HCEC 1CT (cell line): ENCODE measurements at regions not wholly inside any gene's neighbourhood (a gene's known extent, or its start where the extent isn't known, plus 50 kb on each side); places are given as distances from the start of the nearest gene placed in this dataset.
"Not testable (repeated sequence)": the region's sequence is repeated elsewhere in the genome, so short reads cannot be mapped to it uniquely, and the experiment has no call there.

ENCODE experiments used
- DNase-seq: peaks from one replicate; pipeline ENCODE4 v3.0.0-alpha.2; 2017

- no peak for DNase-seq
These were observed 193.7 kb downstream of the C16orf95 start for GRCh38 chr16:87123356-87124001.

DNA sequence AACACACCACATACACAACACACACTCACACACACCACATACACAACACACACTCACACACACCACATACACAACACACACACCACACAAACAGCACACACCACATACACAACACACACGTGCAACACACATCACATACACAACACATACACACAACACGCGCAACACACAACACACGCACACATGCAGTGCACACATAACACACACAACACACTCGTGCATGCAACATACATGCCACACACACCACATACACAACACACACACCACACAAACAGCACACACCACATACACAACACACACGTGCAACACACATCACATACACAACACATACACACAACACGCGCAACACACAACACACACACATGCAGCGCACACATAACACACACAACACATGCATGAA, 192.8 kb downstream of the C16orf95 start:
- not testable (repeated sequence) for DNase-seq

DNA sequence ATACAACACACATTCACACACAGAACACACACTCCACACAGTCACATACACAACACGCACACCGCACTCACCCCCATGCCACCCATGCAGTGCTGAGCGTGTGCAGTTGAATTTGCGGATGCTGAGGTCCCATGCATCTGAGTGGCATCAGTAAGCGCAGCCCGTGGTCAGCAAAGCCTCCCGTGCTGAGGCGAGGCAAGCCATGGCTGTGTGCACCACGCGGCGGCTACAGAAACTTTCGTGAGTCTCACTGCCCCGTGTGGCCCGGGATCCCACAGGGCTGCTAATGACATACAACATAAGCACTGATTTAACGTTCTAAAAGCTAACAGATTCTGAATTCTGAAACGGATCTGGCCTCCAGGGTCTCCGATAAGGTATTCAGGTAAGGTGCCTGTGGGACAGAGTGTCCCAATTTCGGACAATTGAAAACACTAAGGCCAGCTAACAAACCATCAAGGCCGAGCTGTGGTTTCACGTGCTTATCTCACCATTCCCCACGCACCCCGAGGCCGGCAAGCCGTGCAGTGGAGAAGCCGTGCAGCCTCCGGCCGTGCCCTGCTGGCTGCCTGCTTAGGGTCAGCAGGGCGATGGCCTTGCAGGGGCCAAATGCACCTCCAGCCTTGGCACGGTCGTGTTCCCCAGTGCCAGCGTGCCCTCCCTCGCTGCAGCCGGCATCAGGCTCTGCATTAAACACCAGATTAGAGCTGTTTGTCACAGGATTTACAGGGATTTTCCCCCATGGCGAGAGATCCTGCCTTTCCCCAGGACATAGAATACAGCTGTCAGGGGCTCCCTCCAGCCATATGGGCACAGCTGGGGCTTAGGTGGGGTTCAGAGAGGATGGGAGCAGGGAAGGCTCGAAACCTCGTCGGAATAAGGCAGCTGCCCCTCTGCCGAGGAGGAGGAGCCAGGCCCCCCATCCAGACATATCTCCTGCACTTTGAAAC, 191.7 kb downstream of the C16orf95 start:
- DNase-seq: no peak

- no peak for DNase-seq
These were observed 190.7 kb downstream of the C16orf95 start for GRCh38 chr16:87126403-87127025.

DNA sequence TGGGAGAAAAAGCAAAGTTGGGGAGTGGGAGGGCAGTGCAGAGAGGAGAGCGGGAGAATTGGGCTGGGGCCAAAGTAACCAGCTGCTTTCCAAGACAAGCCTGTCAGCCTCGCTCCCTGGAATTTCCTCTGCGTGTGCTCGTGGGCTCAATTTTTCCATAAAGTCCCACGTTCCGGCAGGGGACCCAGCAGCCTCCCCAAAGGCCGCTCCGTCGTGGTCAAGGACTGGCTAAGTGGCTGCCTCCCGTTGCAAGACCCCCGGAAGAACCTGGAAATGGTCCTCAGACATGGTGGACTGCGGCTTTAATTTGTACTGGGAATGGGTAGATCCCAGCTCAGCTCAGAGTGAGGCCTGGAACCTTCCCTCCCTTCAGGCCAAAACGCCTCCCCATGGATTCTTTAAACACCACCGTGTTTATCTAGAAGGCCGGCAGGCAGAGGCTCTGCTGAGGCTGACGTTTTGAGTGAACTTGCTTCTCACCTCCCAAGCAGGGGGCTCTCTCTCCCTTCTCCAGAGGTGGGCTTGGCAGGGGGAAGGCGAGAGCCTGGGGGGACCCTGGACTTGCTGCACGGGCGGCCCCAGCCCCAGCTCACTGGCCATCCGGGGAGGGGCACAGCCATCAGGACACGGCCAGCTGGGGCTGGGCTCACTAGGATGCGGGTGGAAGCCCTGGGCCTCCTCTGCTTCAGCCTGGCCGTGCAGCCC, 190.0 kb downstream of the C16orf95 start:
- DNase-seq: no peak

DNA sequence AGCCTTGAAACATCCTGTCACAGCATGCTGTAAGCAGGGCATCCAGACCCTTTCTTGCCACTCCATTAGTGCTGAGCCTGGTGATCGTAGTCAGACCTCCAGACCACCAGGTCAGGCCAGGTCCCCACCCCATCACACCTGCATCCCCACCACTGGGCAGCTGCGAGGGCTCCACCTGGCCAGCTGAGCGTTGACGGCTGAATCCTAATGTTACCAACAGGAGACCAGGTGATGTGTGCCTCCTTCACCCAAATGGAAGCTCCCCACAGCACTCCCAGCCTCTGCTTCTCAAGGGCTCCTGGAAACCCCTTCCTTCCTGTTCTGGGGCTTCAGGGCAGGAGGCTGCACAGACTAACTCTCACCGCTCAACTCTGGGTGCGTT, 189.4 kb downstream of the C16orf95 start:
- DNase-seq: no peak

DNA sequence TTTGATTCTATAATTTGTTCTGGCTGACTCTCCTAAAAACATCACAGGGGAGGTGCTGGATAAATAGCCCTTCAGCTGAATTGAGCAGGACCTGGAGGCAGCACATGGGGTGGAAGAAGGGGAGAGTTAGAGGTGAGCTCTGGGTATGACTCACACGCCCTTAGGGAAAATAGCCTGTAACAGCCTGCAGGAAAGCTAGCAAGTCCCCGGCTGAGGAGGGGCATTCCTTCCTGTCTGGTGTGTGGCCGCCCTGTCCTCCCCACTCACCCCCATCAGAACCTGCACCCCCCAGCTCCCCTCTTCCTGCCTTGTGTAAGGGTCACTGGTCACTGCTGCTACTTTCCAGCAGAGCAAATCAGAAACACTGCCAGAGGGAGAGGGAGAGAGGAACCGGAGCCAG, 187.4 kb downstream of the C16orf95 start:
- DNase-seq: no peak

- no peak for DNase-seq
These were observed 185.9 kb downstream of the C16orf95 start for GRCh38 chr16:87131061-87131995.

DNA sequence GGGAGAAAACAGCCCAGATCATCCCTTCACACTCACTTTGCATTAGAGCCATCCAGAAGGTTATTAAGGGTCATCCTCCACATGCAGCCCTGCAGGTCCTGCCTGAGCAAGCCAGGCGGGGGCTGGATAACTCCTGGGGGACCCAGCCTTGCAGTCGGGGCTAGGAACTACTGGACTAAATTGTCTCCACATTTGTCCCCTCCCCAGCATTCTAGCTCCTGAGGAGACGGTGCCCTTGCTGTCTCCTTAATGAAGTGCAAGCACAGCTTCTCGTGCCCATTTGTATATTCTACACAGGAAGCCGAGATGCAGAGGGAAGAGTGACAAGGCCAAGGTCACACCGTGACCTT, 185.2 kb downstream of the C16orf95 start:
- no peak for DNase-seq

- DNase-seq: no peak
These were observed 184.7 kb downstream of the C16orf95 start for GRCh38 chr16:87132361-87133014.

DNA sequence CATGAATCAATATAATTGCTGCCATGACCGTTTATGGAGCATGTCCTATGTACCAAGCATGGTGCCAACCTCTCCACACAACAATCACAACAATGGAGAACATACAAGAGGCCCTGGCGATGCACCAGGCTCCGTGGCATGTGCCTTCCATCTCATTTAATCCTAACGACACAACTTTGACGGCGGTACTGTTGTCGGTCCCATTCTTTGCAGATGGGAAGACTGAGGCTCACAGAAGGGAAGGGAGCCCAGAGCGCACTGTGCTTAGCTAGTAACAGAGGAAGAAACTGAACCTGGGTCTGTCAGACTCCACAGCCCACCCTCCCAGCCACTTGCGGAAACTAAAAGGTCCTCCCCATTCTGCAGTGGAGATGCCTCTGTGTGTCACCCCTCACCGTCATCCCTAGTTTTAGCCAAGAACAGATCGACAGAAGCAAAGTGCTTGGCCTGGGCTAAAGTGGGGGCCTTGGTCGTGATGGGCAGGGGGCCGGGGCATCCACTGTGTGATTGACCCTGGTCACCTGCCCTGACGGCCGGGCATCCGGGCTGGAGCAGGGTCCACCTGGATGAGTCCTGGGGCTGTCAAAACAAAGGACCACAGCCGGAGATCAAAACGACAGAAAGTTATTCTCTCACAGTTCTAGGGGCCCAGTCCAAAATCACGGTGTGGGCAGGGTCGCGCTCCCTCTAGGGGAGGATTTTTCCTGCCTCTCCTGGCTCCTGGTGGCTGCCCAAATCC, 183.9 kb downstream of the C16orf95 start:
- DNase-seq: no peak

- DNase-seq: no peak
These were observed 183.1 kb downstream of the C16orf95 start for GRCh38 chr16:87133966-87134627.

DNA sequence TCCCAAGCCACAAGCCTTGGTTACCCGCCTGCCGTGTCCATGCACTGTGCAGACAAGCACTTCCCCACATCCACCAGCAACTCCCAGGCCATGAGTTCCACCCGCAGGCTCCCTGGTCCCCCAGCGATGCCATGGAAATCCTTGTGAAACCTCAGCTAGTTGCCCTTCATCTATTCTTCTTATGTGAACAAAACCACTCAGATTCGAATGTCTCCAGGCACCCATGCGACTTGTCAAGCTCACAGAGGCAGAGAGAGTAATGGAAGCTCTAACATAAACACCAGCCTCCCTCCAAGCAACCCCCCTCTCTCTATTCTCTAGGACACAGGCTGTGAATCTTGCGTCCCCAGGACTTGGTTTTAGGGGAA, 182.6 kb downstream of the C16orf95 start:
- DNase-seq: no peak

DNA sequence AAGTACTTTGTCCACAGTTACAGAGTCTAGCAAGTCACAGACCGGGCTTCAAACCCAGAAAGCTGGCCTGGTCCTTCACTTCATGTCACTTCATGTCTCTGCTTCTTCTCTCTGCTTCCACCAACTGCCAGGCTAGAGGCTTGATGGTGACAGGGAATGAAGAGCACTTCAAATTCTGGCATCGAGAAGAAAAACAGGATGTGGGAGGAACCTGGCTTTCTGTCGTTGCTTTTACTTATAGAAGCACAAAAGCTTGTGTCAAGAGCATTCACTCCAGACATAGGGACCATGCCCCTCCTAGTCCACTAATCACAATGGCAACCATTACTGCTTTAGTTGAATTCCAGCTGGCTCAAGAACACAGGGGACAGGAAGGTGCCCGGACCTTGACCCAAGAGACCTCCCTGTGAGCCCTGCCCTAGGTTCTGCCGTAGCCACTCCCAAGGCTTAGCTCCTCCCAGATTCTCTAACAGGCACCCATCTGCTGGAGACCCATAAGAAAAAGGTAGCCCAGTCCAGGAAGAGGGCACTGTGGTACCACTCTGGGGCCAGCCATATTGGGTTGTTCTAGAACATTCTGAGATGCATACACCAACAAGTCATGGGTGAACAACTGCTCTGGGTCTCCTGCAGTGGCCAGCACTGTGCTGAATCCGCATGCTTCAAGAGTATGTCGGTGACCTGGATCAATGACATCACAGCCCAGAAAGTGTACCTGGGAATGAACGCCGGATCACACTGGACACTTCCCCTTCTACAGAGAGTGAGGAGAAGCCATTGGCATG, 181.8 kb downstream of the C16orf95 start:
- no peak for DNase-seq

DNA sequence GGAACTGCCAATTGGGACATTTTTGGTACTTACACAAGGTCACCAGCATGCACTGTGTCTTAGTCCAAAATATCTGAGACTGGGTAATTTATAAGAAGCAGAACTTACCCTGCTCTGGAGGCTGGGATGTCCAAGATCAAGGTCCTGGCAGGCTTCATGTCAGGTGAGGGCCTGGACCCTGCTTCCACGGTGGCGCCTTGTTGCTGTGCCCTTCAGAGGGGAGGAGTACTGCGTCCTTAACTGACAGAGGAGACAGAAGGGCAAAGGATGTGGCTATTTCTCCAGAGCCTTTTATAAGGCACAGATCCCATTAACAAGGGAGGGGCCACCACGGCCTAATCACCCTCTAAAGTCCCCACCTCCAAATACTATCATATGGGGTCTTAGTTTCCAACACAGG, 178.9 kb downstream of the C16orf95 start:
- DNase-seq: no peak

- no peak for DNase-seq
These were observed 178.4 kb downstream of the C16orf95 start for GRCh38 chr16:87138738-87139267.

- DNase-seq: no peak
These were observed 176.7 kb downstream of the C16orf95 start for GRCh38 chr16:87140211-87141200.

GRCh38 chr16:87141402-87141801, 175.8 kb downstream of the C16orf95 start:
- DNase-seq: no peak
